ENCODE measurements at regions not wholly inside any gene's neighbourhood (a gene's known extent, or its start where the extent isn't known, plus 50 kb on each side); places are given as distances from the start of the nearest gene placed in this dataset.
"Not testable (repeated sequence)": the region's sequence is repeated elsewhere in the genome, so short reads cannot be mapped to it uniquely, and the experiment has no call there.

GRCh38 chr2:147430408-147430807 lies 414.4 kb upstream of the ACVR2A start:
- DNase-seq (ENCODE audit: low read depth): no peak
- no peak for TF ChIP-seq CTCF (conservative IDR thresholded peaks at IDR 0.05; ENCODE audit: low read length)
- no peak overlapping the region for H3K4me3 ChIP-seq (ENCODE audit: low read length)

GRCh38 chr2:147428120-147428747 lies 416.6 kb upstream of the ACVR2A start:
- no peak overlapping the region for H3K4me3 ChIP-seq (ENCODE audit: low read length)
- DNase-seq (ENCODE audit: low read depth): no peak
- TF ChIP-seq CTCF (conservative IDR thresholded peaks at IDR 0.05; ENCODE audit: low read length): no peak

- no peak for DNase-seq (ENCODE audit: low read depth)
- no peak for TF ChIP-seq CTCF (conservative IDR thresholded peaks at IDR 0.05; ENCODE audit: low read length)
- no peak overlapping the region for H3K4me3 ChIP-seq (ENCODE audit: low read length)
Measured at GRCh38 chr2:147425437-147426029, 419.3 kb upstream of the ACVR2A start.

GRCh38 chr2:147424766-147425165 lies 420.1 kb upstream of the ACVR2A start:
- TF ChIP-seq CTCF (conservative IDR thresholded peaks at IDR 0.05; ENCODE audit: low read length): no peak
- no peak overlapping the region for H3K4me3 ChIP-seq (ENCODE audit: low read length)
- DNase-seq (ENCODE audit: low read depth): no peak

GRCh38 chr2:147420947-147421675 lies 423.7 kb upstream of the ACVR2A start:
- DNase-seq (ENCODE audit: low read depth): no peak
- no peak overlapping the region for H3K4me3 ChIP-seq (ENCODE audit: low read length)
- no peak for TF ChIP-seq CTCF (conservative IDR thresholded peaks at IDR 0.05; ENCODE audit: low read length)

GRCh38 chr2:147420517-147420916 lies 424.3 kb upstream of the ACVR2A start:
- no peak overlapping the region for H3K4me3 ChIP-seq (ENCODE audit: low read length)
- no peak for DNase-seq (ENCODE audit: low read depth)
- no peak for TF ChIP-seq CTCF (conservative IDR thresholded peaks at IDR 0.05; ENCODE audit: low read length)

- DNase-seq (ENCODE audit: low read depth): no peak
- no peak overlapping the region for H3K4me3 ChIP-seq (ENCODE audit: low read length)
Measured at GRCh38 chr2:147416099-147416498, 428.7 kb upstream of the ACVR2A start.

GRCh38 chr2:147414656-147415055 lies 430.2 kb upstream of the ACVR2A start:
- not testable (repeated sequence) for DNase-seq (ENCODE audit: low read depth); H3K4me3 ChIP-seq (ENCODE audit: low read length)

More at GRCh38 chr2:147416099-147416498, 428.7 kb upstream of the ACVR2A start:
- TF ChIP-seq CTCF (conservative IDR thresholded peaks at IDR 0.05; ENCODE audit: low read length): no peak
